ENCODE measurements at regions not wholly inside any gene's neighbourhood (a gene's known extent, or its start where the extent isn't known, plus 50 kb on each side); places are given as distances from the start of the nearest gene placed in this dataset.

GRCh38 chr3:148319161-148319915, 378.4 kb upstream of the AGTR1 start (continued):
- no peak for TF ChIP-seq USF2 (IDR thresholded peaks at IDR 0.05; ENCODE audit: borderline replicate concordance, low read depth, low read length)
- TF ChIP-seq FOXM1 (IDR thresholded peaks at IDR 0.05; ENCODE audit: low read depth, low read length), result peak; percentile 96; the same call in 1 of the 2 replicates

GRCh38 chr3:148319960-148320359, 377.7 kb upstream of the AGTR1 start:
- Histone ChIP-seq H3K36me3 (ENCODE audit: control insufficient read depth in 2 of 2, insufficient read depth in 2 of 2, low read length in 1 of 2) (no peaks in the 10 kb centered on the region), H3K4me2 (ENCODE audit: control insufficient read depth, insufficient read depth) (peak overlapping the region; percentile 55; the same call in 1 of the 2 replicates), H3K9ac (ENCODE audit: control insufficient read depth, insufficient read depth, low read length) (no peak overlapping the region), H3K4me1 (ENCODE audit: control insufficient read depth, insufficient read depth, low read length) (peaks cover 13% of the 10 kb centered on the region), H3K4me3 (no peak overlapping the region), H3K27ac (ENCODE audit: control insufficient read depth, insufficient read depth) (peak overlapping the region; percentile 86), H4K20me1 (ENCODE audit: control insufficient read depth, insufficient read depth) (no peaks in the 10 kb centered on the region), H3K27me3 (replicated peaks in 1 of 2; ENCODE audit: control insufficient read depth in 2 of 2, insufficient read depth in 2 of 2, low read length in 1 of 2) (no peaks in the 10 kb centered on the region), H2AFZ (ENCODE audit: control insufficient read depth, low read depth, low read length) (peak overlapping the region; percentile 53; the same call in 1 of the 2 replicates), H3K79me2 (ENCODE audit: control insufficient read depth, insufficient read depth, low read length) (no peaks in the 10 kb centered on the region), H3K9me3 (replicated peaks; ENCODE audit: control insufficient read depth, insufficient read depth, low read length) (peaks cover 8% of the 10 kb centered on the region)
- ChIA-PET CTCF (interaction anchor here (0.7 to 2.1 kb wide), 5 partner anchors 10 to 1722 kb away, joined by 3 to 5 read pairs (median 3); no protein-coding TSS in a partner anchor), RAD21 (ENCODE audit: unreplicated experiment) (interaction anchor here (0.6 to 1.4 kb wide), 7 partner anchors 11 to 430 kb away, joined by 3 to 4 read pairs (median 3); no protein-coding TSS in a partner anchor), SMC1A (ENCODE audit: uncharacterized antibody, unreplicated experiment) (interaction anchor here (0.6 to 1.2 kb wide), 6 partner anchors 9 to 74 kb away, joined by 3 to 4 read pairs (median 3); no protein-coding TSS in a partner anchor), POLR2A (no interaction called here)
- no peak for ATAC-seq
- BruUV-seq (replicated peaks), result no TSS peak
- DNase-seq (ENCODE audit: low read depth, low spot score), result no peak
- WGBS (ENCODE audit: insufficient coverage, insufficient replicate concordance, low lambda C conversion rate, missing lambda C conversion rate), result 49% methylated on average over 2 of the region's 2 CpGs
- intact Hi-C loops (cut with micrococcal nuclease; ENCODE audit: unreplicated experiment) (loop anchor here (1.0 to 5.0 kb wide), 2 partner anchors 22 to 233 kb away; no protein-coding TSS in a partner anchor), in situ Hi-C loops (cut with MboI) (loop anchor here (25.0 kb wide), 1 partner anchor 1267 kb away; no protein-coding TSS in a partner anchor)
- TF ChIP-seq NFIC (IDR thresholded peaks at IDR 0.05; ENCODE audit: low read depth, low read length) (0 out of 2 replicates have a peak, but pooled peaks have one; percentile 5), RELB (IDR thresholded peaks at IDR 0.05; ENCODE audit: low read depth) (0 out of 2 replicates have a peak, but pooled peaks have one; percentile 17), CBX5 (IDR thresholded peaks at IDR 0.05; ENCODE audit: low read depth) (no peak), ATF3 (IDR thresholded peaks at IDR 0.05; ENCODE audit: borderline replicate concordance, extremely low read depth, low read depth, low read length) (no peak), SREBF1 (IDR thresholded peaks at IDR 0.05; ENCODE audit: low read length) (0 out of 2 replicates have a peak, but pooled peaks have one; percentile 2), EZH2 (IDR thresholded peaks at IDR 0.05; ENCODE audit: borderline replicate concordance, control insufficient read depth, low read depth, low read length) (no peak)
- FAIRE-seq, result no peak
